Duodenal mucosa (tissue), 2 donors: ENCODE measurements at regions not wholly inside any gene's neighbourhood (a gene's known extent, or its start where the extent isn't known, plus 50 kb on each side); places are given as distances from the start of the nearest gene placed in this dataset.

Source experiments
- H3K27ac ChIP-seq: one replicate; pipeline ENCODE4 v1.7.0; 2013; ENCODE audit warnings: low read depth, low read length
- H3K27me3 ChIP-seq, 2 donors: one replicate each; pipeline ENCODE4 v1.7.0; 2013; ENCODE audit warnings: low read length in 2 of 2, control low read depth in 1 of 2; ENCODE audit not compliant: insufficient read depth in 2 of 2, control insufficient read depth in 1 of 2
- H3K36me3 ChIP-seq, 2 donors: one replicate each; pipeline ENCODE4 v1.7.0; 2013; ENCODE audit warnings: low read length in 2 of 2, control low read depth in 1 of 2; ENCODE audit not compliant: insufficient read depth in 2 of 2, control insufficient read depth in 1 of 2
- H3K4me1 ChIP-seq, 2 donors: one replicate each; pipeline ENCODE4 v1.7.0; 2013; ENCODE audit warnings: low read length in 2 of 2, control low read depth in 1 of 2; ENCODE audit not compliant: insufficient read depth in 2 of 2, control insufficient read depth in 1 of 2
- H3K4me3 ChIP-seq, 2 donors: one replicate each; pipeline ENCODE4 v1.7.0; 2013; ENCODE audit warnings: low read length in 2 of 2, low read depth in 1 of 2
- H3K9ac ChIP-seq, 2 donors: one replicate each; pipeline ENCODE4 v1.7.0; 2013; ENCODE audit warnings: low read length in 2 of 2, low read depth in 1 of 2
- H3K9me3 ChIP-seq, 2 donors: one replicate each; pipeline ENCODE4 v1.7.0; 2013; ENCODE audit warnings: low read length in 2 of 2, control low read depth in 1 of 2; ENCODE audit not compliant: control insufficient read depth in 1 of 2

DNA sequence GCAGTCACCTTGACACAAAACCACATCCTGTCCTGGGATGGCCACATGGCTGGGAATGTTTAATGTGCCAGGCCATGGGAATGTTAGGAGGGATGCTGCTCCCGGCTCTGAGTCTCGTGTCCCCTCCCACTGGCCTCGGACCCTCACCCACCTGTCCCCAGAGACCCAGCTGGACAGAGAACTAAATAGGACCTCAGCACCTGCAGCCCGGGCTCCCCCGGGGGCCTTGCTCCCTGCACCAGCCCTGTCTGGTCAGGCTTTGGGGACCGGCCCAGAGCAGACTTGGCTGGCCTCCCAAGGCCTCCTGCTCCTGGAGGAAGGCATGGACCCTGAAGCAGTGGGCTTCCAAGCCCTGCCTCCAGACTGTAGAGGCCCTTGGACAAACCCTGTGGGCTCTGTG is 100.0 kb upstream of the IQSEC1 start:
- no peaks in the 10 kb centered on the region for H3K27me3 ChIP-seq

GRCh38 chr3:13172644-13173013 is 99.4 kb upstream of the IQSEC1 start:
- H3K4me1 ChIP-seq = no peaks in the 10 kb centered on the region
- no peaks in the 10 kb centered on the region for H3K36me3 ChIP-seq
- no peak overlapping the region for H3K9ac ChIP-seq
- no peak overlapping the region for H3K27ac ChIP-seq
- H3K9me3 ChIP-seq = no peaks in the 10 kb centered on the region
- no peak overlapping the region for H3K4me3 ChIP-seq
- no peaks in the 10 kb centered on the region for H3K27me3 ChIP-seq

More for the DNA sequence above, 100.0 kb upstream of the IQSEC1 start:
- Histone ChIP-seq H3K4me1 (no peaks in the 10 kb centered on the region), H3K9ac (no peak overlapping the region), H3K4me3 (no peak overlapping the region), H3K36me3 (no peaks in the 10 kb centered on the region), H3K9me3 (no peaks in the 10 kb centered on the region), H3K27ac (no peak overlapping the region)

DNA sequence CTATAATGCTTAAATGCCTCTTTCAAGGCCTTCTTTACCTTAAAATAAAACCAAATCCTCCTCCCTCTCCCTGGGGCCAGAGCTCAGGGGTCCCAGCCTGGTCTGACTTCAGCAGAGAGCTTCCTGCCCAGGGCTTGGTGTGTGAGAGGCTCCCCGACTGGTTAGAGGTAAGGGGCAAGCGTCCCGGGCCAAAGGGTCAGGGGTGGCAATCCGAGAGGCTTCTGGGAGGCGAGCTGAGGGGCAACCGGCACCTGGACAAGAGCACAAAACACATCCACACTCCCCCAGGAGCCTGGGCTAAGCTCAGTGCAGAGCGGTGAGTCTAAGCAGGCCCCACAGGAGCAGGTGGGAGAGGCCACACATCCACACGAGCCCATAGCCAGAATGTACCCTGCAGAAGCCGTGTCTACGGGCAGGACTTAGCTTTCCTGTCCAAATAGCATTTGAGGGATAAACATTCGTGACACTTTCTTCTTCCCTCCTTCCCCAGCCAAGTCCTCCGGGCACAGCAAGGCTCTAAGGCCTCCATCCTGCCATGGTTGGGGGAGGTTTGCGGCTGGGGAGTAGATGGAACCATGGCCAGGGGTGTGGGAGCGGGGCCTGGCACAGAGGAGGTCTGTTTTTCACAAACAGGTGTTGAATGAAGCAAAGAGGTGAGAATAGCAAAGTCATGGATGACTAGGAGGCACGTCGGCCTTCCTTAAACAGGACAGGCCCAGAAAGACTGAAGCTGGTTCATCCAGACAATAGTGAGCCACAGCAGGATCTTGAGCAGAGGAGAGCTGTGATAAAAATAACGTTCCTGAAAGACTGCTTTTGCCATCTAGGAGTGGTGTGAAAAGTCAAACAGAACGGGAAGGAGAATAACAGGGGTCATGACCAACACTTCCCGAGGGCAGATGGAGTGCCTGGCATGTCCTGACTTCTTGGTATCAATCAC is 98.7 kb upstream of the IQSEC1 start:
- Histone ChIP-seq H3K36me3 (no peaks in the 10 kb centered on the region), H3K27ac (no peak overlapping the region), H3K4me1 (no peaks in the 10 kb centered on the region), H3K4me3 (no peak overlapping the region), H3K9me3 (no peaks in the 10 kb centered on the region), H3K27me3 (no peaks in the 10 kb centered on the region), H3K9ac (no peak overlapping the region)

DNA sequence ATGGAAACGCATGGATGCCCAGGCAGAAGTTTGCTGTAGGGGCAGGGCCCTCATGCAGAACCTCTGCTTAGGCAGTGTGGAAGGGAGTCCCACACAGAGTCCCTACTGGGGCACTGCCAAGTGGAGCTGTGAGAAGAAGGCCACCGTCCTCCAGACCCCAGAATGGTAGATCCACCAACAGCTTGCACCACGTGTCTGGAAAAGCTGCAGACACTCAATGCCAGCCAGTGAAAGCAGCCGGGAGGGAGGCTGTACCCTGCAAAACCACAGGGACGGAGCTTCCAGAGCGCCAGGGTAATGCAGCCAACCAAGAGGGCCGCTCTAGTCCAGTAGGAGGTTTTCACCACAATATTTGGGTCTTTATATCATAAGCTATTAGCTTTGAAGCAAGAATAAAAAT is 97.1 kb upstream of the IQSEC1 start:
- no peaks in the 10 kb centered on the region for H3K9me3 ChIP-seq
- no peaks in the 10 kb centered on the region for H3K36me3 ChIP-seq
- H3K4me1 ChIP-seq = no peaks in the 10 kb centered on the region
- no peak overlapping the region for H3K9ac ChIP-seq
- H3K27me3 ChIP-seq = no peaks in the 10 kb centered on the region
- no peak overlapping the region for H3K4me3 ChIP-seq
- H3K27ac ChIP-seq = no peak overlapping the region

DNA sequence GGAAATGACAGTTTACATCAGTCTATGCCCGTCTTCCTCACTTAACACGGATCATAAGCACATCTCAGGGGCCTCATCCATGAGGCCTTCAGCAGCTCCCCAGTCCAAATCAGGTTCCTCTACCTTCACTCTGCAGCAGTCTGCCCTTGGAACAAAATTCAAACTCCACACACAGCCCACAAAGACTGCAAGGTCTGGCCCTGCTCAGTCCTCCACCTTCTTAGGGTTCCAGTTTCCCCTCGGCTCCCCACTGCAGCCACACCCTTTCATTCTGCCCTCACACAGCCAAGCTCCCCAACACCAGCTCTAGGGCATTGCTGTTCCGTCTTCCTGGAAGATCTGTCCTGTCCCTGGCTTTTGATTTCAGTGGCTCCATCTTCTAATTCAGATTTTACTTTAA is 95.2 kb upstream of the IQSEC1 start:
- Histone ChIP-seq H3K27ac (no peak overlapping the region), H3K4me1 (no peaks in the 10 kb centered on the region), H3K4me3 (no peak overlapping the region), H3K9ac (no peak overlapping the region), H3K27me3 (no peaks in the 10 kb centered on the region), H3K36me3 (no peaks in the 10 kb centered on the region), H3K9me3 (no peaks in the 10 kb centered on the region)

DNA sequence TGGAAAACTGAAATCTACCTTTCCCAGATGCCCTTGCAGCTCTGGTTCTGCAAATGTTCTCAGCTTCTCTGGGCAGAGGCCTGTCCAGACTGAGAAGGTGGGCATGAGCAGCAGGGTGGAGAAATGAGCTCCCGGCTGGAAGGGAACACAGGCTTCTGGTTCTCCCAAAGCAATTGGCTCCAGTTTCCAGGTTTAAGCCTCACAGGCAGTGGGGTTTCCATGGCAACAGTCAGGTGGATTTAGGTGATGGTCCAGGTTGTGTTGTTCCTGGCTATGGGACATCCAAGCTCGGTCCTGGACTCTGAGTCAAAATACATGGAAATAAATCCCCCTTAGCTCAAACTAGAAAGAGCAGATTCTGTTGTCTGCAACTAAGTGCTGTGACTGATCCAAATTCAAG is 94.6 kb upstream of the IQSEC1 start:
- Histone ChIP-seq H3K4me1 (no peaks in the 10 kb centered on the region), H3K36me3 (no peaks in the 10 kb centered on the region), H3K27me3 (no peaks in the 10 kb centered on the region), H3K4me3 (no peak overlapping the region), H3K27ac (no peak overlapping the region), H3K9ac (no peak overlapping the region), H3K9me3 (no peaks in the 10 kb centered on the region)

GRCh38 chr3:13167064-13167743 is 94.0 kb upstream of the IQSEC1 start:
- Histone ChIP-seq H3K9ac (no peak overlapping the region), H3K36me3 (no peaks in the 10 kb centered on the region), H3K4me3 (no peak overlapping the region), H3K27me3 (no peaks in the 10 kb centered on the region), H3K27ac (no peak overlapping the region), H3K4me1 (no peaks in the 10 kb centered on the region), H3K9me3 (no peaks in the 10 kb centered on the region)

- no peak overlapping the region for H3K27ac ChIP-seq
- H3K4me3 ChIP-seq = no peak overlapping the region
- no peaks in the 10 kb centered on the region for H3K4me1 ChIP-seq
- H3K9ac ChIP-seq = no peak overlapping the region
- no peaks in the 10 kb centered on the region for H3K27me3 ChIP-seq
- no peaks in the 10 kb centered on the region for H3K36me3 ChIP-seq
- no peaks in the 10 kb centered on the region for H3K9me3 ChIP-seq
These were observed 93.2 kb upstream of the IQSEC1 start for GRCh38 chr3:13166243-13167063.

- no peak overlapping the region for H3K9ac ChIP-seq
- no peak overlapping the region for H3K27ac ChIP-seq
- H3K27me3 ChIP-seq = no peaks in the 10 kb centered on the region
- H3K4me1 ChIP-seq = no peaks in the 10 kb centered on the region
- H3K36me3 ChIP-seq = no peaks in the 10 kb centered on the region
- no peak overlapping the region for H3K4me3 ChIP-seq
- no peaks in the 10 kb centered on the region for H3K9me3 ChIP-seq
These were observed 92.3 kb upstream of the IQSEC1 start for GRCh38 chr3:13165576-13165975.
